GM18505 (cell line): ENCODE measurements at regions not wholly inside any gene's neighbourhood (a gene's known extent, or its start where the extent isn't known, plus 50 kb on each side); places are given as distances from the start of the nearest gene placed in this dataset.

ENCODE experiments used
- ATAC-seq: cut with Tn5 transposase; IDR thresholded peaks from one replicate; pipeline ENCODE4 v1.9.1; 2021; ENCODE audit not compliant: unreplicated experiment
- POLR2A ChIP-seq: IDR thresholded peaks from 4 replicates; pipeline ENCODE4 v1.6.1; 2011; ENCODE audit warnings: borderline replicate concordance; ENCODE audit not compliant: insufficient read depth, insufficient read length; ENCODE audit errors: extremely low read depth

DNA sequence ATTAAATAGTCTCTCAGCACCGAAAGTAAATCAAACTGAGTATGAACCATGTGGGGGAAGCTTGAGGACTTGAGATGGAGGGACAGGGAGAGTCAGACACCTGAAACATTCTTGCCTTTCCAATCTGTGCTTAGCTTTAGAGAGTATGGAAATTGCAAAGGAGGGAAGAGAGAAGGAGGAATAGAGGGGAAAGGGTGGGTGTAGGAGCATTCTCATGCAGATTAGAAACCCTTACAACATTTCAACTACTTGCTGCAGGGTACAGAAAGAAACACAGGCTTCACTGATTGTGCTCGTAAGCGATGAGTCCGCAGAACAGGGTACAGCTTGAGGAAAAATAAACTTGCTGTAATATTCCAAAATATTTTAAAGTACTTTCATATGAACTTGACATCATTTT lies 73.8 kb downstream of the NIBAN1 start:
- no peak for ATAC-seq
- TF ChIP-seq POLR2A: no peak

DNA sequence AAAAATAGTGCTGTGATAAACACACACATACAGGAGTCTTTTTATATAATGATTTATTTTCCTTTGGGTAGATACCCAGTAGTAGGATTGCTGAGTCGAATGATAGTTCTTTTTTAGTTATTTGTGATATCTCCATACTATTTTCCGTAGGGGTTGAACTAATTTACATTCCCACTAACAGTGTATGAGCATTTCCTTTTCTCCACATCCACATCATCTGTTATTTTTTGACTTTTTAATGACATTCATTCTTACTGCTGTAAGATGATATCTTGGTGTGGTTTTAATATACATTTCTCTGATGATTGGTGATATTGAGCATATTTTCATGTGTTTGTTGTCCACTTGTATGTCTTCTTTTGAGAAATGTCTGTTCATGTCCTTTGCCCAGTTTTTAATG lies 78.3 kb downstream of the NIBAN1 start:
- no peak for ATAC-seq
- TF ChIP-seq POLR2A: no peak

DNA sequence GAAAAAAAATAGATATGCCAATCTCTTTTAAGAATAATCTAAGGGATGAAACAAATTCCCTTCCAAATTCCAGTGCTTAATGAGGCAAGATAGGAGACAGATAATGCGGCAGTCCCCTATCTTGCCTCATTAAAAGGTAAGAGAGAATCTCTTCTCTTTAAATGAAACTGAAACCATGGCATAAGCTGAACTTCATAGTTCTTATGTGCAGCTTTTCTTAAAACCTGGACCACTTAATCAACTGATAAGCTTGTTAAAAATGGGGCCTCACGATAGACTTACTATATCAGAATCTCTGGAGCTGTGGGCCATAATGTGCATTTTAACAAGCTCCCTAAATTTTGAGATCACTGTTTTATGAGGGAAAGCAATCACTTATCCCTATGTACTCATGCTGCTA lies 79.2 kb downstream of the NIBAN1 start:
- ATAC-seq: no peak
- TF ChIP-seq POLR2A: no peak

DNA sequence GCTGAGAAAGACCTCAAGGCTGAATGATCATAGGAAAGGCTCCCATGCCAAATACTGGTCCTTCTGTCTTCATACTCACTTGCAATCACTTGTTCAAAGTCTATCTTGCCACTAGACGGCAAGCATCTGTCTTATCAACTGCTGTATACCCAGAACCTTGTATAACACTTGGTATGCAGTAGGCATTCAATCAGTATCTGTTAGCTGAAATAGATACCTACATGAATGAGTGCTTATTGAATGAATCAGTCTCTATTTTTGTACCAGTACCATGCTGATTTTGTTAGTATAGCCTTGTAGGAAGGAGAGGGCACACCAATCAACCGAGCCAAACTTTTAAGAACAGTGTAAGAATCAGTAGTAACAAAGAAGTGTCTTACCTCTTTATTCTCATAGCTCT lies 80.6 kb downstream of the NIBAN1 start:
- ATAC-seq: no peak
- no peak for TF ChIP-seq POLR2A

DNA sequence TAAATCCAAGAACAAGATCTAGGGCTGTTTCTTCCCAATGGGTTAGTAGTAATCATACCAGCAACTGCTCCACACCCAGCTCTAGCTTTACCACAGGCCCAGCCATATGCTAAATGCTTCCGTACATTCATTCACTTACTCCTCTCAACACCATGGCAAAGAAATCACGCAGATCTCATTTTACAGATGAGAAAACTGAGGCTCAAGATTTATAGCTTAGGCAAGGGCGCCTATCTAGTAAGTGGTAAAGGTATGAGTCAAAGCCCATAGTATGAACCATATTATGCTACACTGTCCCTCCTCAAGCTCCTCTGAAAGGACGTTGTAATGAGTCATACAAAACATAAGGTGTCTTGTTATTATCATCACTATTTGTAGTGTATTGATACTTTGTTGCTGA lies 82.2 kb downstream of the NIBAN1 start:
- peak; percentile 79 for ATAC-seq
- TF ChIP-seq POLR2A: no peak

DNA sequence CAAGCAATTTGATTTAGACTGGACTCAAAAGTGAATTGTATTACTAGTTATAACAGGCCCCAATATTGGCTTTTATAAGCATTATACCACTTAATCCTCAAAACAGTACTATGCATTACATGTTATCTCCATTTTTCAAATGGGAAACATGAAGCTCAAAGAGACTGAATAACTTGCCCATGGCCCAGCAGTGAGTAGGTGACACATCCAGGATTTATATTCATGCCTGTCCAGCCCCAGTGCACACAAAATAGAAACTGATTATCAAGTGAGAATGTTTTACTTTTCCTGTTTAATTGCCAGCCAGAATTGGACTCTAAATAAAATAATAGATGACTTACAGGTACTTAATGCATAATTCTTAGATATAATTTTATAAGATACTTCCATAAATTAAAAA lies 82.9 kb downstream of the NIBAN1 start:
- no peak for ATAC-seq
- no peak for TF ChIP-seq POLR2A

DNA sequence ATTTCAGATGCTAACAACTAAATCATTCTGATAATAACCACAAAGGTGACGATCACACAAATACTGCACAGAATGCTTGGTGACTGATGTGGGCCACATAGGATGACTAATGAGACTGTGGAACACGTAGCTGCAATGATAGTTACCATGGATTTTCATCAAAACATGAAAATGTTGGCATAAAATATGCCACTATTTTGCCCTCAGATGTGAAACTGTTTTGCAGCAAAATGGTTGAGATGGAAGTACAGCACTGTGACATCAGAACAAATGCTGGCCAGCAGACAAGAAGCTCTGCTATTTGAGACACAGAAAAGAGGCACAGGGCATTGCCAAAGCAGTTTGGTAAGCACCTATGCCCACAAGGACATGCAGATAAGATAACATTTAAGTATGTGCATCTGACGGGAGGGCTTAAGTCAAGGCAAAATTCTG lies 83.8 kb downstream of the NIBAN1 start:
- ATAC-seq: no peak

DNA sequence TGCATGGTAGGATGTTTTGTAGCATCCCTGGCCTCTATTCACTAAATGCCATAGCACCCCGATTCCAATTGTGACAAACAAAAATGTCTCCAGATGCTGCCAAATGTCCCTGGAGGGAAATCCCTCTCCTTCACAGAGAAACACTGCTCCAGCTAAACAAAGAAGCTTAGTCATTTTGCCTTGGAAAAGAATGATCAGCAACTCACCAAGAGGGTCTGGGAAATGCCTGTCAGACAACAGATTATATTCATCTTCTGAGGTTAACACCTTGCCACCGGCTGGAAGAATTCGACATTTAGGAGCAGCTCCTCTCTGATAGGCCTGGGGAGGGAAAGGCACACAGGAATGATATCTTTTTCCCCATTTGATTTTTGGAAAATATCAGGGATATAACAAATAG lies 84.4 kb downstream of the NIBAN1 start:
- no peak for TF ChIP-seq POLR2A
- ATAC-seq: no peak

More for the DNA sequence above, 83.8 kb downstream of the NIBAN1 start:
- TF ChIP-seq POLR2A: no peak

DNA sequence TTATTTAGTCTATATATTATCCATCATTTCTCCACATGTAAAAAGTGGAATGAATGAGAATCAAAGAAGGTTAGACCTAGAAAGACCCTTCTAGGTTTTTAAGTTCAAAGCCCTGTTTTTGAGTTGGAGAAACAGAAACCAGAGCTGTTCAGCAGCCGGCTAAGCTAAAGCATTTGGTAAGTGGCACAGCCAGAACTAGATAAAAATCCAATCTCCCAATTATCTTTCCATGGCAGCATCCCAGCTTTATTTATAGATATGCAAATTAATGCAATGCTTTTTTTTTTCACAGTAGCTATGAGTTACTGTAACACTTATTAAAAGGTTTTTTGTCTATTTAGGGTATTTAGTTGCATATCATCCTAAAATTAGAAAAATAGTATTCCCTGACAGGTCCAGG lies 85.1 kb downstream of the NIBAN1 start:
- no peak for ATAC-seq
- TF ChIP-seq POLR2A: no peak

DNA sequence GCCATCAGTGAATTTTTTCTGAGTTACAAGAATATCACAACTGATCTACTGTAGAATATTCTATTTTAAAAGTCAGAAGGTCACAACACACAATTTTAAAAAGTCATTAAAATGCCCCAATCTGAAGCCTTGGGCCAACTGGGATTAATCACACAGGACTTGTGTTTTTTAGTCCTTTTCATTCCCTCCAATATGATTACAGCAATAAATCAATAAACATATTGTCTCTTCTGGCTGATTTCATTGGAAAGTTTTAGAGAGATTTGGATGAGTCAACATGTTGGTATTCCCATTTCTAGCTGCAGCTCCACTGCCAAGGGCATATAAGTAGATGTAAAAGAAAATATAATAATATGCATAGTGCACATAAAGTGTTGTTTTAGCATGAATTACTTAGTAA lies 85.8 kb downstream of the NIBAN1 start:
- ATAC-seq: no peak
- TF ChIP-seq POLR2A: no peak

DNA sequence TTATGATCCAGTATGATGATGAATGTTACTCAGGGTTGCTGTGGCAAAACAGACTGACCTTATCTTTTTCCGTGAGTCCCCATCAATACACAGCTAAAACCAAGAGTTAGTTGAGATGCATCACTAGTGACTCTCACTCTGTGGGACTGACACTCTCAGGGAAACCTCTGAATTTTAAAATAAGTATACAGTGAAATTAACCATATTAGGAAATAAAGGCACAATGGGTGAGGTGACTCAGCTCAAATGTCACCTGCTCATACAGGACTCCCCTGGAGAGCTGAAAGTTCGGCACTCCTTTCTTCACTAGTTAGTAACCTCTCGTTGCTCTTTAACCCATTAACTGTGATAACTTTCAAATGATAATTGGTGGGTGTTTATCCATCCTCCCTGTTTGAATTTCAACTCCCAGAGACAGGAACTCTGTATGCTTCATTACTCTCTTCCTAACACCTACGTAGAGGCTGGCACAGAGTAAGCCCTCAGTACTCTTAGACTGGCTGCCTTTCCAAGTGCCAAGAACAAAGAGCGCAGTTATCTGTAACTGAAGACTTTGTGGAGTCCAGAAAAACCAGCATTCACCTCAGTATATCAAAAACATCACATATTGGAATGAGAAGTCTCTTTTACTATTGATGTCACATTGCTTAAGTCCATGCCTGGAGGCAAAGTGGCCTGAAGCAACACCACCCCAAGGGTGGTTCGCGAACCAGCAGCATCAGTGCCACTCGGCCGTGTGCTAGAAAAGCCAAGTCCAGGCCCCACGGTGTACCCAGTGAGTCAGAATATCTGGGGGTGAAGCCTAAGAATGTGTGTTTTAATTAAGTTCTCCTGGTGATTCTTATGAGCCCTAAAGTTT lies 91.1 kb downstream of the NIBAN1 start:
- no peak for ATAC-seq
- no peak for TF ChIP-seq POLR2A

DNA sequence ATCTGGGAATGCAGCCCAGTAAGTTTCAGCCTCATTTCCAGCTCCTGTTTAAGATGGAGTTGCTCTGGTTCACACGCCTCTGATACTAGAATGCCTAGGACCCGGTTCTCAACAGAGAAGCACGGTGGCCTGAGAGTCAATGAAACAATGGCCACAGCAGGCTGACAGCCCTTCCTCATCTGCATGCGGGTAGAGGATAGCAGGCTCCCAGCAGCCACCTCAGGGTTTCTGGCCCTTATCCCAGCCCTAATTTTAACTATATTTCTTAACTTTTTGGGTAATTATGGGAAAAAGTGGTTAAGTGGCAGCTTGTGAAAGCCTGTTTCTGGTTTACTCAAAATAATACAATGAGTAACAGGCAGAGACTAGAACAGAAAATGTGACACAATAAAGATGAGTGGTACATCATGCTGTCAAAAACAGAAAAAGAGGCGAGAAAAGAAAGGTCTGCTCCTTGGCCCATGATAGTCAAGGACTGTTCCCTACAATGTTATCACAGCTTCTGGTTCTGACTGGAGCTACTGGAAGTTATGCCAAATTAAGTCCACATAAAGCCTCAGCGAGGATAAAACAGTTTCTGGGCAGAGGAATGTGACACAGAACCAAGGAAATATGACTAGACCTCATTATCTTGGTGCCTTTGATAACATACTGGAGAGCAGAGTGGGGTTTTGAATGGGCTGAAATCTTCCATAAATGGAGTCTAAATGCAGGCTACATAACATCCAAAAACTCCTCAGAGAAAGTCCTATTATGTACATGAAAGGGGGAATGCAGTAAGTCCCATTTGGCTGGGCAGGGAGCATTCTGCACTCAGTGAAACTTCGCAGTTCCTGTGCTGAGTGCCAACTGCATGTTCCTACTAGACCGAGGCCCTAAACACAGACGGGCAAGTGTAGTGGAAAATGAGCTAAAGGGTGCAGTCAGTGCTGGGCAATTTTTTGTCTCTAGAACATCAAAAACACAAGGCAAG lies 92.1 kb downstream of the NIBAN1 start:
- no peak for ATAC-seq
- TF ChIP-seq POLR2A: no peak

DNA sequence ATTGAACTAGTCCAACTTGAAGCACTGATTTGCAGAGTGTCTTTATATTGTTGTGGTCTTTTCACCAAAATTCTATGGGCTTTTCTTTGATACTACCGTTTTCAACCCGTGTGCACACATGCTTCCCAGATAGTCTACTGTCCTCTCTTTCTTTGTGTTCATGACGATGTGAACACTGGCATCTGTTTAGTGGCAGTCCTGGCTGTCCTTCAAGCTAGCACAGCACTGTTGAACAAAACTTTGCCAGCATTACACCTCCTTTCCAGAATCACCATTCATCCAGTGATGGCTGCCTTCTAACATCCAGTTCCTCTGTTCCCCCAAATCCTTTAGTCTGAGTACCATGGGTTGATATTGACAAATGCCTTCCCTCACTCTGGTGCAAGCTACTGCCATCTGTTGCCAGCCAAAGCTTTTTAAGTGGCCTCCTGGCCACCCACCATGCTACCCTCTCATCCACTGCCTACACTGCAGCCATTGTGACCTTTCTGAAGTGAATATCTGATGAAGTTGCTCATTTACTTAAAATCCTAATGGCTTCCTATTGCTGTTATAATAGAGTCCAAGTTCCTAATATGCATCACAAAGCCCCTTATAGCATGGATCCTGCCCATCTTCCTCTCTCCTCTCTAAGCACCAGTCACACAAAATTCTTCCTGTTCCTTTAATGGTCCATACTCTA lies 94.3 kb downstream of the NIBAN1 start:
- no peak for ATAC-seq
- TF ChIP-seq POLR2A: no peak
